Prostate gland (tissue), 2 donors: ENCODE measurements at regions not wholly inside any gene's neighbourhood (a gene's known extent, or its start where the extent isn't known, plus 50 kb on each side); places are given as distances from the start of the nearest gene placed in this dataset.

Experiments
- POLR2A ChIP-seq: fragments of 450-650 bp; IDR thresholded peaks from one replicate; pipeline ENCODE4 v1.6.1; 2016; ENCODE audit warnings: antibody characterized with exemption, mild to moderate bottlenecking
- POLR2AphosphoS5 ChIP-seq: sonication (generic); formaldehyde crosslinking; IDR thresholded peaks from one replicate; pipeline ENCODE4 v1.6.1; 2017; ENCODE audit warnings: antibody characterized with exemption
- TF ChIP-seq, protein P1 (sequence below), 4 experiments: fragments of 200-600 bp in 2 of 4; fragments of 450-650 bp in 2 of 4; sonication (generic) in 2 of 4; IDR thresholded peaks; 1 replicate in 3 of 4; 2 replicates in 1 of 4; pipeline ENCODE4 v1.5.1; 2016 to 2019; ENCODE audit warnings: antibody characterized with exemption in 4 of 4, mild to moderate bottlenecking in 2 of 4, moderate library complexity in 2 of 4

DNA sequence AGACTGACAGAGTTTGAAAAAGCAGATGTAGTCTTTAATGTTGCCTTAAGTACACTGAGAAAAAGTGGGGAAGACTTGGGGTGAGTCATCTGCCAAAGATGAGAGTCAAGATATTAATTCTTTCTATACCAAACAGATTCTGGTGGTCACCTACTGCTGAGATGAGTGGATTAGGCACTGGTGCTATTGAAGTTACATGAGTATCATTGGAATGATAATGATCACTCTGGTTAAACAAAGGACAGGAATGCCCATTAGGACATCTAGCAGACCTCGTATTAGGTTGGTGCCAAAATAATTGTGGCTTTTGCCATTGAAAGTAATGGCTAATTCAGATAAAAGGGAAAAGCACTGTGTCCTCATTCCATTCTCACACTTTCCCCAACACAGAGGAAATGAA is 1588.9 kb downstream of the KCNT2 start:
- TF ChIP-seq, protein P1, sequence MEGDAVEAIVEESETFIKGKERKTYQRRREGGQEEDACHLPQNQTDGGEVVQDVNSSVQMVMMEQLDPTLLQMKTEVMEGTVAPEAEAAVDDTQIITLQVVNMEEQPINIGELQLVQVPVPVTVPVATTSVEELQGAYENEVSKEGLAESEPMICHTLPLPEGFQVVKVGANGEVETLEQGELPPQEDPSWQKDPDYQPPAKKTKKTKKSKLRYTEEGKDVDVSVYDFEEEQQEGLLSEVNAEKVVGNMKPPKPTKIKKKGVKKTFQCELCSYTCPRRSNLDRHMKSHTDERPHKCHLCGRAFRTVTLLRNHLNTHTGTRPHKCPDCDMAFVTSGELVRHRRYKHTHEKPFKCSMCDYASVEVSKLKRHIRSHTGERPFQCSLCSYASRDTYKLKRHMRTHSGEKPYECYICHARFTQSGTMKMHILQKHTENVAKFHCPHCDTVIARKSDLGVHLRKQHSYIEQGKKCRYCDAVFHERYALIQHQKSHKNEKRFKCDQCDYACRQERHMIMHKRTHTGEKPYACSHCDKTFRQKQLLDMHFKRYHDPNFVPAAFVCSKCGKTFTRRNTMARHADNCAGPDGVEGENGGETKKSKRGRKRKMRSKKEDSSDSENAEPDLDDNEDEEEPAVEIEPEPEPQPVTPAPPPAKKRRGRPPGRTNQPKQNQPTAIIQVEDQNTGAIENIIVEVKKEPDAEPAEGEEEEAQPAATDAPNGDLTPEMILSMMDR (IDR thresholded peaks at IDR 0.05) = no peak
- TF ChIP-seq POLR2A (no peak), POLR2AphosphoS5 (no peak)
